SK-N-DZ (cell line): ENCODE measurements at regions not wholly inside any gene's neighbourhood (a gene's known extent, or its start where the extent isn't known, plus 50 kb on each side); places are given as distances from the start of the nearest gene placed in this dataset.
"Not testable (repeated sequence)": the region's sequence is repeated elsewhere in the genome, so short reads cannot be mapped to it uniquely, and the experiment has no call there.

Experiments used
- DNase-seq: peaks from one replicate; pipeline ENCODE4 v3.0.0-alpha.2; 2015; ENCODE audit warnings: low spot score

- no peak for DNase-seq
Observed at GRCh38 chr11:45411228-45411946, 125.2 kb upstream of the SYT13 start.

DNA sequence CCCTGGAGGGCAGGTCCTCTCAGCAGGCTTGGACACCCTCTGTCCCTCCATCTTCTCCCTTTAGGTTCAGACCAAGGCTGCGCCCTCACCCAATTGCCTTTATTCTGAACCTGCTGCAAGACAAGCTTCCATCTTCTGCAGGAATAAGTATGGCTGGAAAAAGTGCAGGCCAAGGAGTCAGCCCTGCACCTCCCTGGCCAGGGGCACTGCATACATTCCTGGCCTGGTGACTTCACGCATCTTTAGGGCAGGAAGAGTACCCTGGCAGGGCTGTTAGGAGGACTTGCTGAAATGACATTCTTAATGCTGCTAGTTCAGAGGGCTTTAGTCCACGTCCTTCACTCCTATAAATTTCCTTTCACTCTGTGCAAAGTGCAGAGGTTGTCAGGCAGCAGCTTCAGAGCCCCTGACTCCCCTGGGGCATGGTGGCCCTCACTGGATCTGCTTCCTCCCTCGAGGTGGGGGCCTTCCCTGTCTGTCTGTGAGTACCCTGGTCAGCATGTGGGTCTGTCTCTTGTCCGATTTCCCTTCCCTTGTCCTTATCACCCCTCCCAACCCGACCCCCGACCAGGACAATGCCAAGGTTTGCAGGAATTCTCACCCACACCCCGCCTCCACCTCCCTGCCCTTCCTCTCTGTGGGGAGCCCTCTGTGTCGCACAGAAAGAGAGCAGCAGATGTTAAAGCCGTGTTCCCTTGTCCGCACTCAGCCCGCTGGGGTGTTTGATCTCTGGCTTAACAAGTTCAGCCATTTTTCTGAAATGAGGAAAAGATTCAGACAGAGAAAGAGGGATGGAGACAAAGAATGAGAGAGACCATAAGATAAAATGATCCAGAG lies 124.5 kb upstream of the SYT13 start:
- DNase-seq = no peak

DNA sequence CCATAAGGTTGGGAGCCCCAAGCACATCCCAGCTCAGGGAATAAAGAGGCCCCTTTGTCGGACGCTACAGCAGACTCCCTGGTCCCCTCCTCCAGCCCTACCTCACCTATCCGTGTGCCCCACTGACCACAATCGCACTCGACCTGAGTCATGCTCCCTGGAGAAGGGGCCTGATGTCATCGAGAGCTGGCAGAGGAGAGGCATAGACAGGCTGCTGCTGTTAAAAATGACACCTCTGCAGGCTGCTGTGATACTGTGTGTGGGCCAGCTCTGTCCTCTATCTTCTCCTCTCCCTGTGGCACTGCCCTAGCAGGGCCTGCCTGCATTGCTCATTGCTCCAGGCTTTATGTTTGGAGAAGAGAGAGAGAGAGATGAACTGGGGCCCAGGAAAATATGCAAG lies 123.4 kb upstream of the SYT13 start:
- no peak for DNase-seq

GRCh38 chr11:45407226-45407625 lies 121.1 kb upstream of the SYT13 start:
- no peak for DNase-seq

DNA sequence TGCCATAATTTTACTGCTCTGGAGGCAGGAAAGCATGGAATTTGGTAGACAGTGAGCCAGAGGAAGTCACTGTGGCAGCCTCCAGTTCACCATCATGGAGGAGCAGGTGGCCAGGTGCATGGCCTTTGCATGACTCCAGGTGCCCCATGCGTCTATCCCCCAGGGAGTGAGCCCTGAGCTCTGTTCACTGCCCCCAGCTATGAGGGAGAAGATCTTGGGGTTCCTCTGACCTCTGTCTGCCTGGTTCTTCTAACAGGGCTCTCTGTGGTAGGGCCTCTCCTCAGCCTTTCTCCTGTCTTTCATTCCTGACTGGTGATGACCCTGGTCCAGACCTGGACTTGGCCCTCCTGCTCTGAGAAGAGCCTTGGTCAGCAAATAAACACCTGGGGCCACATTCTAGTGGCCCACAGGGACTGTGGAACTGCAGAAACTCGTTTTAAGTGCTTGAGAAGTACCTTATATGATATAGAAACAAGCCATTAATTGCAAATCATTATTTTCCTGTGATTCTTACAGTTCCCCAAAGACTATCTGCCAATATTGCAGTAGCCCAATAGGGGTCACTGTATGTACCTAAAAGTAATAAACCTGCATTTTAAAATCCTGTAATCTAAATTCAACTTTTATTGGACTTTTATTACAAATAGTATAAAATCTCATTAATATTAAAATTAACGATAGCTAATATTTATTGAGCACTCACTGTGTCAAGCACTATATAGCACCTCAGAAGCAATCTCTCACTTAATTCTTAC lies 120.0 kb upstream of the SYT13 start:
- DNase-seq = no peak

- not testable (repeated sequence) for DNase-seq
Observed at GRCh38 chr11:45403521-45403920, 117.4 kb upstream of the SYT13 start.

DNA sequence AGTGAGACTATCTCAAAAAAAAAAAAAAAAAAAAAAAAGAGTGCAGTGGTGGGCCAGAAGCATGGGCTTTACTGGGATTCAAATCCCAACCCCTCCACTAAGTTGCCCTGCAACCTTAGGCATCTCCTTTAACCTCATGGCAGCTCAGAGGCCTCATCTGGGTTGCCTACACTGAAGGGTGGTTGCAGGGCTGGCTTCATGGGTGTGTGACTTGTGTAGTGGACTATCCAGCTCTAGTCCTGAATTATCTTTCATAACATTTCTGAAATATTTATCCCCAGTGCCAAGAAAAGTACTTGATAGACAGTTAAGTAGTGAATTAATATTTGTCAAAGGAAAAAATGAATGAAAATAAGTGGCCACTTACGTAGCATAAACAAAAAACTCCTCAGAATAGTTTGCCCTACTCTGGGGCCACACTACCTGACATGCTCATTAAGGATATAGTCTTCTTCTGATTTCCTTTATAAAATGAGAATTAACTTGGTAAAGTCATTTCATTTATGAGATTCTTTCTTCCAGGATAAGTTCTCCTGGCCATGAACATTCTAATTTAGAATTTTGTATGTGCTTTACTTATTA lies 116.0 kb upstream of the SYT13 start:
- DNase-seq = no peak

DNA sequence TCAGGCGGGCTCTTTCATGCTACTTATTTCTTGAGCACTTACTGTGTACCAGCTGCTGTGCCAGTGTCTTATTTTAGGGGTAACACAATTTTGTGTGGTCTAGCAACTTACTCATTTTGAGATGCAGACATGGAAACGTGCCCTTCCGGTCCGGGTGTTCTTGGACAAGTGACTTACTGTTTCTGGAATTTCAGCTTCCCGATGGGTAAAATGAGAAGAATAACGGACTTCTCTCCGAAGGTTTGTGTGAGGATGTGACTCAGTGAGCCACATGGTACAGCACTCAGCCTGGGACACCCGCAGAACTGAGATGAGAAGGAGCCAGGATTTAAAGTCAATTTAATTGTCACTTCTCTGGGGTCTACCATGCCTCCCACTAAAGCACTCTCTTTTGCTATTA lies 114.5 kb upstream of the SYT13 start:
- no peak for DNase-seq

DNA sequence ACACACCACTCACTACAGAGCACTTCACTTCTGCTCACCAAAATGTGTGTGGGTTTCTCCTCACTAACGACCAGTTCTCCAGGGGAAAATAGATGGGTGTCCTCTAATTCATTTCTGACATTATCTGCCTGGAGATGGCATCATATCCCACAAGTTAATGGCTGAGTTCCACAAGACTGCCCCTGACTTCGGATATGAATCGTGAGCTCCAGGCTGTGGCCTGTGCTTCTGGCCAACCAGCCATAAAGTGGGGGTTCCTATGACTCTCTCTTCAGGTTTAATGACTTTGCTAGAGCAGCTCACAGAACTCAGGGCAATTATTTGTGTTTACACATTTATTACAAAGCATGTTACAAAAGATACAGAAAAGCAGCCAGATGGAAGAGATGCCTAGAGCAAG lies 113.0 kb upstream of the SYT13 start:
- no peak for DNase-seq

DNA sequence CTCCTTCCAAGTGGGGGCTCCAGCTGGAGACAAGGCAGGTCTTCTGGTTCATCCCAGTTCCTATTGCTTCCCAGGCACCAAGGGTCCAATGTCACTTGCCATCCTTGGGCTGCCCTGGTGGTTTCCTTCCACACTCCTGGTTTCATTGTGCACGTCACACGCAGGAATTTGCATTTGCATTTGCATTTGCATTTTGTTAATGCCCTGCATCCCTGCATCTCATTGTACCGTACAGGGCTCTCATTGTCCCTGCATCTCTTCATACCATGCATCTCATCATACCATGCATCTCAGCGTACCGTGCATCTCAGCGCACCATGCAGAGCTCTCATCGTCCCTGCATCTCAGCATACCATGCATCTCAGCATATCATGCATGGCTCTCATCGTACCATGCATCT lies 112.2 kb upstream of the SYT13 start:
- DNase-seq = no peak

DNA sequence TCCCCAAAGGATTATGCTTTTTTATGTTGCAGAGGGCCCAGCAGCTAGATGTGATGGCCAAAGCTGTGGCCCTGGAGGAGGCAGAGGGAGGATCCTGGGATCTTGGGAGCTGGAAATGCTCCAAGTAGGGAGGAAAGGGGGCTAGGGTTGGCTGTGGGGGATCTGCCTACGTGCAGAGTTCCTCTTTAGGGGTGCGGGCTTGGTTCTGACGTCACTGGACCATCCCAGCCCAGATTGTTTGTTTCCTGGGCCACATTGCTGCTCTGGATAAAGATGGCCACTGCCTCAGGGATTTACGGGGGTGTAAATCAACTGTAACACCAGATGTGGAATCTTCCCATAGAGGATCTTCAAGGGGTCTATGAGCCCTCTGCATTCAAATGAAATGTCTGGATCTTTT lies 110.3 kb upstream of the SYT13 start:
- DNase-seq = no peak

DNA sequence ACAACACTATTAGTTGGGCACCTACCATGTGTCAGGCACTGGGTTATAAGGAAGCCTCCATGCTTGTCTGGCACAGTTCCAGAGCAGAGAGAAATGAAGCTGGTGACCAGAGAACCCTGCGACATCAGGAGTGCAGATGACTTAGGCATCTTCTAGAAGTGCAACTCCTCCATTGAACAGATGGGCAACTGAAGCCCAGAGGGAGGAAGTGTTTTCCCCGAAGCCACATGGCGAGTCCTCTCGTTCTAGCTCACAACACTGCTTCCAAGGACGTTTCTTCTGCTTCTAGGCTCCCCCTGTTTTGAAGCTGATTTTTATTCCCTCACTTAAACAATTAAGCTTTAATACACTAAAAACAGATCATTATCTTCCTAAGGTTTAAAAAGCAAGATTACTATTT lies 109.8 kb upstream of the SYT13 start:
- DNase-seq = no peak

- DNase-seq = no peak
Observed at GRCh38 chr11:45395421-45395820, 109.3 kb upstream of the SYT13 start.

DNA sequence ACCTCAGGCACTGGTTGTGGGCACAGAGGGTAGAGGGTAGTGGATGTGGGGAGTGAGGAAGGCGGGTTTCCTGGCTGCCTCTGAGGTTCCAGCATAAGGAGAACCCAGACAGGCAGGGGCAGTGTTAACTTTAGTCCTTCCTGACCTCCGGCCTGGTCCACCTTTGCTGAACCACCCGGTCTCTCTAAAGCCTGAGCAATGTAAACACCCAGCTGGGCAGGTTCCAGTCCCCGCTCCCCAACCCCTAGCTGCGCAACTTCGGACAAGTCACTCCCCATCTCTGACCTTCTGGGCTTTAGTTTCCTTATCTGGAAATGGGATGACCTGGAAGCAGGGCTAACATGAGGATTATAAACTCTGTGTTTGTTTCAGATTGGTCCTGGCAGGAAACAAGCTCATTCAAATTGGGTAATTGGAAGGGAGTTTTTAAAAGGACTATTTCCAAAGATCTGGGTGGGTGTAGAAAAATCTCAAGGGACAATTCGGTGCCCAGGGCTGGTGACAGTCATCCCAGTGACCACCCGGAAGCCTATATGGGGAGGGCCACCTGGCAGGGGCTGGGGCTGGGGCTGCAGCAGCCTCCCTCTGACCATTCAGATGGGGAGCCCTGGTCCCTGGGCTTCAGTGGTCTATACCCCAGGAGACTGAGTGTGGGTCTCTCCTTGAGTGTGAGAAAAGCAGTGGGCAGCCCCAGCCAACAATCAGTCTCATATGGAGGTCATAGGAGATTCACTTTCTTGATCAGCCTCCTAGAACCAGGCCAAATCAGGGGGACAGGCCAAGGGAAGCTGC lies 108.3 kb upstream of the SYT13 start:
- no peak for DNase-seq

GRCh38 chr11:45393826-45394225 lies 107.7 kb upstream of the SYT13 start:
- no peak for DNase-seq

- no peak for DNase-seq
Observed at GRCh38 chr11:45393334-45393733, 107.2 kb upstream of the SYT13 start.

GRCh38 chr11:45392591-45393091 lies 106.5 kb upstream of the SYT13 start:
- DNase-seq = no peak

DNA sequence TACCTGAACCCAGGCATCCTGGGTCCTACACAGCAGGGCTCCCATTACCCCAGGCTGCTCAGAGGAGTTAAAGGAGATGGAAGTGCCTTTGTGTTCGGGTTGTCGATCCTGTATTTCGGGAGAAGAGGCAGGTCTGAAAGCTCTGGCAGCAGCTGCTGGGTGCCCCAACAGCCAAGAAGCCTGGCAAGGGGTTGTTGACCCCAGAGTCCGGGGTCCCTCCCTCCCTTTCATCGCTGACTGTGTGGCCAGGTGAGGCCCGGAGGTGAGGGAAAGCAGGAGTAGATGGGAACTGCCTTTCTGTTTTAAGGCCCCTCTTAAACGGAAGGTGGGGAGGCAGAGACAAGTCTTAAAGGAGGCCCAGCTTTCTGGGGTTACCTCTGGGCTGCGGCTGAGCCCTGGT lies 106.0 kb upstream of the SYT13 start:
- no peak for DNase-seq

DNA sequence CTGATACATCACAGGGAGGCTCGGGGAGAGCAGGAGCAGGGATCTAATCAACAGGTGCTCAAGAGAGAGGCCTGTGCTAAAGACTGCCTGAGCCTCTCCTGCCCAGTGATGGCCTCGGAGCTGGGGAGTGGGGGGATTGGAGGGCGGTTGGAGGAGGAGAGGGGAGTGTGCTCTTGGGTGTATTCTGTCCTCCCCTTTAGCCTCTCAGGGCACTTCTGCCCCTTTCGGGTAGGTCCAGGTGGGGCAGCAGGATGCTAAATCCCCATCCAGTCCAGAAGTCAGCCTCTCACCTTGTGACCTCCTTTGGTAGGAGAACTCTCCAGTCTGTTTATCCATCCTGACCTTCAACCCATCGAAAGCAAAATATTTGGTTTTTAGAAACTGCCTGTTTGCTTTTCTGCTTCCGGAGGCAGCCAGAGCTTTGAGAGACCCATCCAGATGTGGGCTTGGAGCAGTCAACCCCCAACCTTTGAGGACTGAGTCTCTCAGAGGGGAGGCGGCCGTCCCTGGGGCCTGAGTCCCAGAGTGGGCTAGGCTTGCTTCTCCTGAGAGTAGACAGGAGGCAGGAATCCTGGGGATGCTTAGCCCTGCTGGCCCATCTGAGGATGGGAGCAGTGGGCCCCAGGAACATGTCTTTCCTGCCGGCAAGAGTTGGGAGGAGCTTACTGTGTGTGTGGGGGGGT lies 105.2 kb upstream of the SYT13 start:
- DNase-seq = no peak

GRCh38 chr11:45390407-45390806 lies 104.3 kb upstream of the SYT13 start:
- DNase-seq = no peak
